GM21381 (cell line): ENCODE measurements at regions not wholly inside any gene's neighbourhood (a gene's known extent, or its start where the extent isn't known, plus 50 kb on each side); places are given as distances from the start of the nearest gene placed in this dataset.
"Not testable (repeated sequence)": the region's sequence is repeated elsewhere in the genome, so short reads cannot be mapped to it uniquely, and the experiment has no call there.

Experiments
- ATAC-seq: cut with Tn5 transposase; IDR thresholded peaks from one replicate; pipeline ENCODE4 v1.9.1; 2021; ENCODE audit warnings: mild to moderate bottlenecking, moderate library complexity; ENCODE audit not compliant: unreplicated experiment

DNA sequence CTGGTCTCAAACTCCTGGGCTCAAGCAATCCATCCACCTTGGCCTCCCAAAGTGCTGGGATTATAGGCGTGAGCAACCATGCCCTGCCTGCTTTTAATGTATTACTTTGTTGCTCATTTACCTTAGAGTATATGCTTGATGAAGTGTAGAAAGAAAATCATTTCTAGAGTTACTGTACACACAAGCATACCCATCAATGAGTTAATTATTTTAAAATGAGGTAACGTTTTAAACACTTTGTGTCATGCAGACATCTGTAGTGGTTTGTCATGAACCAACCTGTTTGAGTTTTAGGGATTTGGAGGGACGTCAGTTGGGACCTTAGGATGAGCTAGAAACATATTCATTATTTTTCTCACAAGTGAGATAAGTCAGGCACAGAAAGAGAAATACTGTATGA, 332.4 kb upstream of the IGF1R start:
- ATAC-seq, result no peak

DNA sequence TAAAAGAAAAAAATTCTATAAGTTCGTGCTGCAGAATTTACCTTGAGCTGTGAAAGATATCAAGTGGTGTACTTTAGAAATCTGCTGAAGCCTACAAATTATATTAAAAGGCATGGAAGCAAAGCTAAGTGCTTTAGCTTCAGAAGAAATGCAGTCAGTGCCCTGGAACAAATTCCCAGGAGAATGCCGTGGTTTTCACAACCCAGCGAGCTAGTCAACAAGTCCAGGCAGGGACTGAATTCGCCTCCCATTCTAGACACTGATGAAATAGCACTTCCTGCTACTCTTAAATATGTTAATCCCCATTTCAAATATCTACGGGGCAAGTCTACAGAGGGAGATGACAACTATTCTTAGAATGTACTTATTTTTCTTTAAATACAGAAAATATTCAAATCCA, 326.4 kb upstream of the IGF1R start:
- ATAC-seq, result no peak

DNA sequence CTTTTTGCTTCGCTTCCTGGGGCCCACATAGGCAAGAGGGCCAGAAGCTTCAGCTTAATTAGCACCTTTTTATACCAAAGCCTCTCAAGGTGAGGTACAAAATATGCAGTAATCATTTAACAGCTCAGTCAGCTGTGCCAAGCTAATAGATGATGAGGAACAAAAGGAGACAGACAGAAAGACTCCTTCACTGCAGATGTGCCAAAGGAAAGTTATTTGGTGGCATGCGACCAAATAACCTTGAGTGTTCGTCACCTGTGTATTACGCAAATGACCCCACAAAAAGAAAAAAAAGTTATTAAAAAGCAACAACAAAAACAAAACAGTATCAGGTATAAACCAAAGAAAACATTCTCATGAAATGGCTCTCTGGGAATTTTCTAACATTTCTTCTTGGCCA, 325.8 kb upstream of the IGF1R start:
- no peak for ATAC-seq

DNA sequence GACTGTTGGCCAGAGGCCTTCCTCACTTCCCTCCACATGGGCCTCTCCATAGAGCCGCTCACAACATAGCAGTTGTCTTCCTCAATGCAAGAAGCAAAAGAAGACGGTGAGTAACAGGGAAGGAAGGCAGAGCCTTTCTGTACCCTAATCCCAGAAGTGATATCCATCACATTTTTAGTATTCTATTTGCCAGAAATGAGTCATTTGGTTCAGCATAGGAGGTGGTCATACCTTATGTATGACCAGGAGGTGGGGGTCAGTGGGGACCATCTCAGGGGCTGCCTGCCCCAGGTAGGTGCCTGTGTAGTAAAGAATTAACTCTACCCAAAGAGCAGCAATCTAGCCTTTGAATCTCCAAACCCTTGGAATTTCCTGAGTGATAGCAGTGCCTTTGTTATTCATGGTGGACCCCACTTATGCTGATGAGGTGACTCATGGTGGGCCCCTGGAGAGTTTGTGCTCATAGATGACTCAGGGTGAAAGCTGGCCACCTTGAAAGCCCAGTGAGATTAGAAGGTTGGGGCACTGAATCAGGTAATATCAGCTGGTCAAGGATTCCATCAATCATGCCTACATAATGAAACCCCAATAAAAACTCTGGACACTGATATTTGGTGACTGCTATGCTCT, 323.9 kb upstream of the IGF1R start:
- ATAC-seq, result no peak

DNA sequence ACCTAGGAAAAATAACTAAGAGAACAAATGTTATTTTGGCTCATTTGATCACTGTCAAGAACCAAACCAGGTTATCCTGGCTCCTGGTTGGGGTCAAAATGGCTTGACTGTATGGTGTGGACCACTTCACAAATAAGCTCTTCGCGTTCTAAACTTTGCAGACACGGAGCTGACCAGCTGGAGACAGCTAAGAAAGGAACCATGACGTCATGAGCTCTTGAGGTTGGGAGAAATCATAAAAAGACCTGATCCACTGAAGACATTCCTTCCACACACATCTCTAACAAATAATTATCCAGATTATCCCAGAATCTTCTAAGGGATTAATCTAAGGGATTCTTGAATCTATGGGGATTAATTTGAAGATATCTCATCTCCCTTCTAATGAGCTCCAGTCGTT, 321.5 kb upstream of the IGF1R start:
- no peak for ATAC-seq

DNA sequence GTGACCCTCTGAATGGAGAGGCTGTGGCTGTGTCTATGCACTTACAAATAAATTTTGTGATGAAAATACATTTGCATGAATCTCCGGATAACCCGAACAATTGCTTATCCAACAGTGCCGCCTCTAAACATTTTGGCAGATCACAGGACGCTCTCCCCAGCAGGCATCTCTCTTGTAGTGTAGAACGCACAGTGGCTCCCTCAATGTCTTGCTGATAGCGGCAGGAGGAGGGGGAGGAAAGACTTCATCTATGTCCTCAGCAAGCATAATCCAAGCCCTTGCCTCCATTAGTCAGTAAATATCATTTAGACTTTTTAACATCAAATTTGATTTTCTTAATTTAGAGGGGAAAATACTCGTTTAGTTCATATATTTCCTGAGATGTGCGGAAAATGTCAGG, 318.1 kb upstream of the IGF1R start:
- ATAC-seq, result no peak

DNA sequence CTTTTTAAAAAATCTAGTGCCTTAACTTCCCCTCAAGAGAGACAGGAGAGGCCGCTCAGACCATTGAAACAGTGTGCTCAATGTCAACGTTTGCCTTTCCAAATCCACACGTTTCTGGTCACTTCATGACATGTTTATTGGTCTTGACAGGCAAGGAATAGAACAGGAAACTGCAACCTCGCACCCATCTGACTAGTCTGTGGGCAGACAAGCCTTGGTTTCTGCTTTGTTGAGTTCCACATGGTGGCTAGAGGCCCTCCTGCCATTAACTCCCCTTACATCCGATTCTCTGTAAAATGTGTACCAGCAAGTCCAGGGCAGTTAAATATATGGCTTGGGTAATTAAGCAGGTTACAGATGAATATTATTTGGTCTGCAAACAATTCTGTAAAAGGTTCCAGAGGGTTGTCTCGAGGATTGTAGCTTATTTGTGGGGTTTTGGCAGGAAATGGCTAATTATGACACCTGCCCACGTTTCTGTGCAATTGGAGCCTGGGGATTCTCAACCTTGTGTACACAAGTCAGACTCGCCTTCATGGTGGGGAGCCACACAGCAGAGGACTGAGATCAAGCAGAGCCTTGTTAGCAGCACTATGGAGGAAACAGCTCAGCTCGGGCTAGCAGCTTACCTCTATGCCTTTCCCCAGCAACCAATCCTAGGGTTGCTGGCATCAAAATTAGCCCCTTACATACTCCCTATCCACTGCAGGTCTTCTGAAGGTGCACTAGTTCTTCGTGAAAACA, 317.5 kb upstream of the IGF1R start:
- no peak for ATAC-seq

DNA sequence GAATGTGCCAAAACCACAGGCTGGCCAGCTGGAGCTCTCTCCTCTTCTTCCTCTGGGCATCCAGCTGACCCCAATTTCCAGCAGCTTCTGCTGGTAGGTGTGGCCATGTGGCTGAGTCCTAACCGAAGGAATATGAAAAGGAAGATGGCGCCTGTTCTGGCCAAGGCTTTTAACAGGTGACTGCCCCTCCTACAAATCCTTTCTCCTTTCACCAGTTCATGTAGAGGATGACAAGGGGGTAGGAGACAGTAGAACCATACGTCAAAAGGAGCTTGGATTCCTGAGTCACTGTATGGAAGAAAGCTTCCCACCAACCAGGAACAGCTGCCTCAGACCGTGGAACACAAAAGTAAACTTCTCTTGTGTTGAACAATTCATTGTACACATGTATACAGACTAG, 316.7 kb upstream of the IGF1R start:
- ATAC-seq, result no peak

DNA sequence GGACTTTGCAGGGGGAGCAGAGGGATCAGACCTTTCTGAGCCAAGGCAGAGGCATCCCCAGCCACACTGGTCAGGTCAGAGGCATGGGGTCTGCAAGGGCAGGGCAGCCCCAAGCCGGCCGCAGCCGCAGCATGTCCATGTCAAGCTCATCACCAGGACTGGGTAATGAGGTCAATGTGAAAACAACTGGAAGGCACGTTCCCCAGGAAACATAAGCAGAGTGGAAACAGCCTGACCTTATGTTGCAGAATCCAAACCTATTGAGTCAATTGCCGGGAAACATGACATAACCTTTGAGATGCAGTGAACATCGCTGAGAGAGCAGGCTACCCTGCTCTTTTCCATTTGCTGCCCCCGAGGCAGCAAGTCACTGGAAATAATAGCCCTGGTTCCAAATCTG, 315.1 kb upstream of the IGF1R start:
- no peak for ATAC-seq

DNA sequence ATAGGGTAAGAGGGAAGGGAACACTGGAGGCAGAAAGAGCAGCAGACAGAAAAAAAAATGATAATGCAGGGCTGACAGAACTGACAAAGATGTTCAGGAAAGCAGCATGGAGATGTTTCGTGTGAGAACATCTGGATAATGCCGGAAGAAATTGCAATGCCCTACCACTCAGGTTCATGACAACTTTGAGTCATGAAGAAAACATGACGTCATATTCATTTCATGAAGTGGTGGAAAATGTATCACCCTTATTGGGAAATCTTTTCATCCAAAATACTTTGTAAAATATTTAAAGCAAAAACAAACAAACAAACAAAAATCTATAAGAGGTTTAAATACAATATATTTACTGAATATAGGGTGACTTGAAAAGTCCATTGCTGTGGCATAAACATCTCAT, 305.4 kb upstream of the IGF1R start:
- no peak for ATAC-seq

DNA sequence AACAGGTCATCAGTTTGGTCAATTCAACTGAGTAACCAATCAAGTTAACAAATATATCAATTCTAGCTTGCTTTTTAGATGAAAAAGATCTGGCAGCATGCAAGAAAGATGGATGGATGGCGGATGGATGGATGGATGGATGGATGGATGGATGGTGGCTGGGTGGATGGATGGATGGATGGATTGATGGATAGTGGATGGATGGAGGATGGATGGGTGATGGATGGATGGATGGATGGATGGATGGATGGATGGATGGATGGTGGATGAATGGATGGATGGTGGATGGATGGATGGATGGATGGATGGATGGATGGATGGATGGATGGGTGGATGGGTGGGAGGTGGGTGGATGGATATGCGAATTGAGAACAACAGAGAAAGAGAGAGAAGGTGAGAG, 303.7 kb upstream of the IGF1R start:
- ATAC-seq, result no peak

DNA sequence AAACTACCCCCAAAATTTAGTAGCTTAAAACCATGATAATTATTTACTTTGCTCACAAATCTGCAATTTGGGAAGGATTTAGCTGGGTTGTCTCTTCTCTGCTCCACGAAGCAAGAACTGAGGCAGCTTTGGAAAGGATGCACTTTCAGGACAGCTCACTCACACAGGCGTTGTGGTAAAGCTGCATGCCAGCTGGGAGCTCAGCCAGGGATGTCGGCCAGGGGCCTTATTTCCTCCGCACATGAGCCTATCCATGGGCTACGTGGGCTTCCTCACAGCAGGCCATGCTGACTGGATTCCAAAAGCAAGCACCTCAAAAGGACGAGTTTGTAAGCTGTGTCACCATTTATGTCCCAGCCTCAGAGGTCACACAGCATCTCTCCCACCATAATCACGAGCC, 301.3 kb upstream of the IGF1R start:
- no peak for ATAC-seq

DNA sequence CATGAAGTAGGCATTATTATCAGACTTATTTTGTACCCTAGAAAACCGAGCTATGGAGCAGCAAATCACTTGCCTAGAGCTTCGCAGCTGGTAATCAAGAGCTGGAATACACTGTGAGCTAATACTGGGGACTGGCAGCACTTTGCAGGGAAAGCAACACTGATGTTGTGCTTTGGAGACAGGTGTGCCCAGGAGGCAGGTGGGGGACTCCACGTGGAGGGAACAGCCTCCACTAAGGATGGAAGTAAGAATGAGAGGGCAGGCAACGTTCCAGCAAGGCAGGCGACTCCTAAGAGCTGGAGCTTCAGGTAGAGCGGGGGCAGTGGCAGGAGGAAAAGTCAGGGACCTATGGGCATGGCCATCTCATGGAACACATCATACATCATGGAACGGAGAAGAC, 300.5 kb upstream of the IGF1R start:
- ATAC-seq, result no peak

DNA sequence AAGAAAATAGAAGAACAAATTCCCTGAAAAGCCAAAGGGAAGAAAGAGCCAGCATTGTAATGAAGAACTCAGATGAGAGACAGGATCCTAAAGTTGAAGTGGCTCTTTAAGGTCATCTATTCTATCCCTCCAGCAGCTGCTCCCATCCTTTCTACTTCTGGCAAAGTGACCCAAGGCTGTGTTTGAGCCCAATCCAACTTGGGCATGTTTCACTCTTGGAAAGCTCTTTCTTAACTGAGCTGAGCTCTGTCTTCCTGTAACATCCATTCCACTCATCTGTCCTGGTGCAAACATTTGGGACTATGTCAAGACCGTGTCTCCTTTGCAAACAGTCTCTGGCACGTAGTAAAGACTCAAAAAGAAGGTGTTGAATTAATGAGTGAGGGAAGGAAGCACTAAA, 298.1 kb upstream of the IGF1R start:
- no peak for ATAC-seq

DNA sequence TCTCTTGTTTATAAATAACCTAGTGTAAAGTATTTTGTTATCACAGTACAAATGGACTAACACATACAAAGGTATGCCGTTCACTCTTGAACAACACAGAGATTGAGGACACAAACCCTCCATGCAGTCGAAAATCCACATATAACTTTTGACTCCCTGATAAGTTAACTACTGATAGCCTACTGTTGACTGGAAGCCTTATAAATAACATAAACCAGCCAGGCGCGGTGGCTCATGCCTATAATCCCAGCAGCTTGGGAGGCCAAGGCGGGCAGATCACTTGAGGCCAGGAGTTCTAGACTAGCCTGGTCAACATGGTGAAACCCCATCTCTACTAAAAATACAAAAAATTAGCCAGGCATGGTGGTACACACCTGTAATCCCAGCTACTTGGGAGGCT, 290.1 kb upstream of the IGF1R start:
- not testable (repeated sequence) for ATAC-seq

DNA sequence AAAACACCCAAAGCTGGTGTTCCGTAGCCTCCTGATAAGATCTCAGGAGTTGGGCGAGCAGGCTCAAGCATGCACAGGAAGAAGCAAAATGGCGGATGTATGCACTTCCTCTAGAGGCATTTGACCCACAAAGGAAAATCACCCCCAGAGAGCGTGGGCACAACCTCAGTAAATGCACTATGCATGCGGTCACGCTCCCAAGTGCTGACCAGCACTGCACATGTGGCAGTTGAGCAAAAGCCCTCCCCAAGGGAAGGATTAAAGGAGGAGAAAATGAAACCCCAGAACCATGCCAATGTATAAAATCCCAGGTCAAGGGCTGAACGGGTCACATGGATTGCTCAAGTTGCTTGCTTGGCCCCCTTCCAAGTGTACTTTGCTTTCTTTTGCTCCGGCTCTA, 289.4 kb upstream of the IGF1R start:
- ATAC-seq, result no peak

DNA sequence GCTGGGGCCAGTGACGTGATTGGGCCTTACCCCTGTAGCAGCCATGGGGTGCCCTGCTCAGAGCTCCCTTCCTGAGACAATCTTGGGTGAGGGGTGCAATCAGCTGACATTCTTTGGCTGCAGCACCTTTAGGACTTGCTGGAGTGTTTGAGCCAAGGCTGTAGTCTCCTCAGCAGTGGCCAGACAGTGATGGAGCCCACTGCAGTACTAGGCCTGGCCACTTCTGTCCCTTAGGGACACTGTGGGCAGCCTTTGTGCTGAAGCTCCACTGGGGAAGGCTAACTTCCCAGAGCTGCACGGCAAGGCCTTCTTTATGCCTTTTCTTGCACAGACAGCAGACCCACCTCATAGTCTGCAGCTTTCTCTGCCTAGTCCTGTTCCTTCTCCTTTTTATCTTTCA, 284.9 kb upstream of the IGF1R start:
- ATAC-seq, result no peak

DNA sequence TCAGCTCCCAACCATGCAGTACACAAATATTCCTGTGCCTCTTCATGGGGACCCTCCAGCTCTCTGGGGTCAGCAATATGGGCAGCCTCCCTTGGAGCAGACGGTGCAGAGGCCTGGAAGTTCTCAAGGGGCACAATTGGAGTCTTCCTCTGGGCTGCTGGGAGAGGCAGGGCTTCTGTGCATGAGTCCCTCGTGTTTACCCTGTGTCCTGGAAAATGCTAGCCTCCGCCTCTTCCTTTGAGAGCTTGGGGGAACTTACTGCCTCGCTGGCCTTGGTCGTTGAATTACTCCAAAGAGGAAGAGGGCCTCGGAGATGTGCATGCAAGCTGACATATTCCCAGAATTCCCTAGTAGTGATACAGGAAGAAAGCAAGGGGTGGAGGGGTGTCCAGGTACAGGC, 284.4 kb upstream of the IGF1R start:
- ATAC-seq, result no peak

DNA sequence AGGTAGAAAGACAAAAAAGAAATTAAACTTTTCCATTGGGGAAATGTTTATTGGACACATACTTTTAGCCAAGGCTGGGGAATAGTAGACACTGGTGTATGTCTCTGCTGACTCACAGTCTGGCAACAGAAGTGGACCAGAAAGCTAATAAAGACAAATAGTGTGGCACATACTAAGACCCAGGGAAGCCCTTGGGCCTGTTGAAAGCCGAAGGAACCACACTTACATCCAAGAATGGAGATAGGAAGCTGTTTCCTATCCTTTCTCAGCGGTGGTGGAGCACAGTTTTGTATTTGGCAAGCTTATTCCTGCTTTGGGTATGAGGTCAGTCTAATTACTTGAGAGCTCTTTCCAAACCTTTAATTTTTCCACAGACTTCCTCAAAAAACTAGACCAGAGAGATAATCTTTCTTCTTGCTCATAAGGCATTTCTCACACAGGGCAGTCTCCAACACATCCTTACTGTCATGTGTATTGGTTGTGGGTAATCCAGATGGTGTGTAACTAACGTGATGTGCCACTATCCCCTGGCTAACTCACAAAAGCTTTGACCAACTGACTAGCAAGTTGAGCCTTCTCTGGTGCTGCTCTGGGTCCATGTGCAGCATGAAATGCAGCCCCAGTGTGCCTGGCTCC, 279.1 kb upstream of the IGF1R start:
- no peak for ATAC-seq

DNA sequence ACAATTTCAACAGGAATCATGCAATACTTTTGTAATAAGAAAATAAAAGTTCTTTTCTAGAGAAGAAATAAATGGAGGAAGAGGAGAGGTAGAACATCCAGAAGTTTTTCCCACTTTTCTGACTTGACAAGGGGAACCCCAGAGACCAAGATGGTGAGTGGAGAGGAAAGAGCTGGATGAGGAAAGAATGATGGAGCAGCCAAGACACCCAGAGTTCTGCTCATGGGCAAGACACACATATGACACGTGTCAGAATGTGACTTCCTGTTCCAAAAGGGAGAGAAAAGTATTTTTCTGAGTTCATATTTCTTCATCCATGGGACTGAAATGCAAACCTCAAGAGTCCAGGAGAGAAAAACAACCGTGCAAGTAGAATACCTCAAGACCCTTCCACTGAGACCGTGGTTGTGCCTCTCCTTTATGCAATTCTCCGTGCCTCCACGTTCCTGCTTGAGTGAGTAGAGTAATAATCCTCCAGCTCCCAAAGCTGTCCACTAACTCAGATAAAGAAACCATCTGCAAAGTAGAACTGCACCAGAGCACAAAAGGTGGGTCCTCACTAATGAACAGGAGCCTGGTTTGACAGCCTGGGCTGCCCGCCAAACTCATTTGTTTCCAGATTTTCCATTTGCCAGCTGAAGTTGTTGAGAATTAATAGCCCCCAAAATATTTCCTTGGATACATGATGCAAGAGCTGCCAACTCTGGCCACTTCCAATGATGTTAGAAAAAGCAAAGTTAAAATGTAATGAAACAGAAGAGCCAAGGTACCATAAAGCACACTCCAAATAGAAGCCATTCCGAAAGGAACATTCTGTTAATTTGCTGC, 272.6 kb upstream of the IGF1R start:
- ATAC-seq, result no peak

DNA sequence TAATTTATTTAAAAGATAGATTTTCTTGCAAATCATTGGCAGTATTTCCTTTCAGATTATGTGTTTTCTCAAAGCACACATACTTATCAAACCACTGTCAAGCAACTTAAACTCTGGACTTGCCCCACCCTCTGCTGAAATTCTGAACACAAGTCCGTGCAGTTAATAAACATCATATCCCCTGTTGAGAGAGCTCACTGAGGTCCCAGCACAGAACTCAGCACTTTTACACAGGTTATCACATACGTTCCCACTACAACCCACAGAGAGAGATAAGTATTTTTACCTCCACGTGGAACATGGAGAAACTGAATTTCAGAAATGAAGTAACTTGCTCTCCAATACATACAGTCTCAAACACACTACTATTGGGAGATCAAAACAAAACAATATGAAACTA, 267.6 kb upstream of the IGF1R start:
- ATAC-seq, result no peak

DNA sequence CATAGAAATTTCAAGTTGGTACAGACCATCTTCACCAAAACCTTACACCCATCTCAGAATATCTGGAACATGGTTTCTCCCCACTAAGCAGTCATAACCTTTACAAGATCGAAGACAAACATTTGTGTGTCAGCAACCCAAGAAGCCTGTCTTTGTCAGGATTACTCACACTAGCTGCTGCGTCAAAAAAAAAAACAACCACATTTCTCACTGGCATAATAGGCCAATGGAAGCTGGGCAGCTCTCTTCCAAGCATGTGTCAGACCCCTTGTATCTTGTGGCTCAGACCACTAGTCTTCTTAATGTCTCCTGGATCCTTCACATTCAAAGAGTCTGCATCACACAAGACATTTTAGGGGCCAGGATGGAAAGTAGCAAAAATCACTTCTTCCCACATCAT, 266.9 kb upstream of the IGF1R start:
- no peak for ATAC-seq
